Ascending aorta (tissue), 2 donors: ENCODE measurements at regions not wholly inside any gene's neighbourhood (a gene's known extent, or its start where the extent isn't known, plus 50 kb on each side); places are given as distances from the start of the nearest gene placed in this dataset.
"Not testable (repeated sequence)": the region's sequence is repeated elsewhere in the genome, so short reads cannot be mapped to it uniquely, and the experiment has no call there.

Source experiments
- DNase-seq, 2 donors: peaks; one replicate each; pipeline ENCODE4 v3.0.0-alpha.2; 2019; ENCODE audit warnings: low spot score in 2 of 2
- H3K27ac ChIP-seq, 2 donors: fragments of 200-600 bp; sonication (generic); one replicate each; pipeline ENCODE4 v1.5.1; 2016 to 2017; ENCODE audit warnings: mild to moderate bottlenecking in 1 of 2
- H3K27me3 ChIP-seq: fragments of 200-600 bp; sonication (generic); one replicate; pipeline ENCODE4 v1.5.1; 2017
- H3K36me3 ChIP-seq, 2 donors: fragments of 200-600 bp; sonication (generic); one replicate each; pipeline ENCODE4 v1.5.1; 2016
- H3K4me1 ChIP-seq, 2 donors: fragments of 200-600 bp; sonication (generic); one replicate each; pipeline ENCODE4 v1.5.1; 2016 to 2017; ENCODE audit warnings: mild to moderate bottlenecking in 1 of 2
- H3K4me3 ChIP-seq, 2 donors: fragments of 200-600 bp; sonication (generic); one replicate each; pipeline ENCODE4 v1.5.1; 2016 to 2017; ENCODE audit warnings: mild to moderate bottlenecking in 1 of 2
- H3K9me3 ChIP-seq, 2 donors: fragments of 200-600 bp; sonication (generic); one replicate each; pipeline ENCODE4 v1.5.1; 2016
- intact Hi-C: fragments of 100-400 bp; cut with DNase I; formaldehyde crosslinking; loops from one replicate; pipeline ENCODE4 v1.15.1; 2023
- TF ChIP-seq, protein P1 (sequence below), 3 experiments: fragments of 200-600 bp in 2 of 3; fragments of 450-650 bp in 1 of 3; sonication (generic) in 2 of 3; IDR thresholded peaks; one replicate each; pipeline ENCODE4 v1.5.1; 2016 to 2019; ENCODE audit warnings: antibody characterized with exemption in 3 of 3, mild to moderate bottlenecking in 1 of 3, moderate library complexity in 1 of 3

DNA sequence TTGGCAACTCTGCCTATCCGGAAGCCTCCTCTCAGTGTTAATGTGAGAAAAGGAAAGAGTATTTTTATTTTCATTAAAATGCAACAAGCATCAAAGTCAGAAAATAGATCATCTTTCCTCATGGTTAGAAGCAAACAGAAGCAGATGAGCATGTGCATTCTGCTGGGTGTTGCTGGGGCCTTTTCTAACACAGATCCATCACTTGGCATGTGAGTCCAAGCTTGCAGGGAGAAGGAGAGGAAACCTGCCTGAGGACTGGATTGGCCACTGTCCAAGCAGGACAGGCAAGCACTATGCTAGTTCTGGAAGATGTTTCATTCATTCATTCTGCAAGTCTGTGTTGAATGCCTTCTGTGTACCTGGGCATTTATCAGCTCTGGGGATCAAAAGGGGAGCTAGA is 348.7 kb upstream of the PCSK5 start:
- no peaks in the 10 kb centered on the region for H3K36me3 ChIP-seq
- no peaks in the 10 kb centered on the region for H3K9me3 ChIP-seq
- intact Hi-C loops = no loop called here
- TF ChIP-seq, protein P1, sequence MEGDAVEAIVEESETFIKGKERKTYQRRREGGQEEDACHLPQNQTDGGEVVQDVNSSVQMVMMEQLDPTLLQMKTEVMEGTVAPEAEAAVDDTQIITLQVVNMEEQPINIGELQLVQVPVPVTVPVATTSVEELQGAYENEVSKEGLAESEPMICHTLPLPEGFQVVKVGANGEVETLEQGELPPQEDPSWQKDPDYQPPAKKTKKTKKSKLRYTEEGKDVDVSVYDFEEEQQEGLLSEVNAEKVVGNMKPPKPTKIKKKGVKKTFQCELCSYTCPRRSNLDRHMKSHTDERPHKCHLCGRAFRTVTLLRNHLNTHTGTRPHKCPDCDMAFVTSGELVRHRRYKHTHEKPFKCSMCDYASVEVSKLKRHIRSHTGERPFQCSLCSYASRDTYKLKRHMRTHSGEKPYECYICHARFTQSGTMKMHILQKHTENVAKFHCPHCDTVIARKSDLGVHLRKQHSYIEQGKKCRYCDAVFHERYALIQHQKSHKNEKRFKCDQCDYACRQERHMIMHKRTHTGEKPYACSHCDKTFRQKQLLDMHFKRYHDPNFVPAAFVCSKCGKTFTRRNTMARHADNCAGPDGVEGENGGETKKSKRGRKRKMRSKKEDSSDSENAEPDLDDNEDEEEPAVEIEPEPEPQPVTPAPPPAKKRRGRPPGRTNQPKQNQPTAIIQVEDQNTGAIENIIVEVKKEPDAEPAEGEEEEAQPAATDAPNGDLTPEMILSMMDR (IDR thresholded peaks at IDR 0.05) = no peak
- DNase-seq = no peak
- no peaks in the 10 kb centered on the region for H3K4me1 ChIP-seq
- no peak overlapping the region for H3K4me3 ChIP-seq
- H3K27me3 ChIP-seq = no peaks in the 10 kb centered on the region
- H3K27ac ChIP-seq = no peak overlapping the region

DNA sequence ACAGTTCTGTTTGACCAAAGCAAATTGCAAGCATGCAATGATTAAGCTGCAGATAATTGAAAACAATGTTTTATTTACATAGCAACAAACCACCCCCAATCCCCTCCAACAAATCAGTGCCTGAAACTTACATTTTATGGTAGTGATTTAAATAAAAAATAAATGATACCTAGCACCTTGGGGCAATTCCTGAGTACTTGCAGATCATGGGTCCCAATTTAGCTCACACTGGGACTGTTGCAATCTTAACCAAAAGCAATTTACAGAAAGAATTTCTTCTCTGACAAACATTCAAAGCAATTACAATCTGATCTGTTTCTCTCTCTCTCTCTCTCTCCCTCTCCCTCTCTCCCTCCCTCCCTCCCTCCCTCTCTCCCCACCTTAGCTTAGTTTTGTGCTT is 345.7 kb upstream of the PCSK5 start:
- Histone ChIP-seq H3K4me1 (no peaks in the 10 kb centered on the region), H3K27ac (no peak overlapping the region), H3K36me3 (no peaks in the 10 kb centered on the region), H3K27me3 (no peaks in the 10 kb centered on the region), H3K4me3 (no peak overlapping the region), H3K9me3 (no peaks in the 10 kb centered on the region)
- no peak for DNase-seq
- TF ChIP-seq, protein P1 (IDR thresholded peaks at IDR 0.05) = no peak
- intact Hi-C loops = no loop called here

DNA sequence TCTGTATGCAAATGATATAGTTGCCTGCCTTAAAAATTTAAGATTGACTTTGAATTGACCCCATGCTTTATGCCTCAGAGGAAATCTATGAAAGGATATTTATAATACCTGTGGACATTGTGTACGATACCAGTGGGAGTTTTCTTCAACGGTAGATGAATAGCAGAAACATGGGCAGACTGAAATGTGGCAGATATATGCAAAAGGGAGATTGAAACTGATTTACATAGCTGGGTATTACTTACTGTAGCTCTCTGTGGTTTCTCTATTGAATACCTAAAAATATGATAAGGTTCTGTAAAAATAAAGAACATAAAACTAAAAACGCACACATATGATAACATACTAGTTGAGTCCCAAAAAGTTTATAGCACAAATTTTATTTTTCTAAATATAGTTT is 345.2 kb upstream of the PCSK5 start:
- Histone ChIP-seq H3K36me3 (no peaks in the 10 kb centered on the region), H3K4me1 (no peaks in the 10 kb centered on the region), H3K9me3 (no peaks in the 10 kb centered on the region), H3K27me3 (no peaks in the 10 kb centered on the region), H3K27ac (no peak overlapping the region), H3K4me3 (no peak overlapping the region)
- intact Hi-C loops = no loop called here
- DNase-seq = no peak
- TF ChIP-seq, protein P1 (IDR thresholded peaks at IDR 0.05) = no peak

DNA sequence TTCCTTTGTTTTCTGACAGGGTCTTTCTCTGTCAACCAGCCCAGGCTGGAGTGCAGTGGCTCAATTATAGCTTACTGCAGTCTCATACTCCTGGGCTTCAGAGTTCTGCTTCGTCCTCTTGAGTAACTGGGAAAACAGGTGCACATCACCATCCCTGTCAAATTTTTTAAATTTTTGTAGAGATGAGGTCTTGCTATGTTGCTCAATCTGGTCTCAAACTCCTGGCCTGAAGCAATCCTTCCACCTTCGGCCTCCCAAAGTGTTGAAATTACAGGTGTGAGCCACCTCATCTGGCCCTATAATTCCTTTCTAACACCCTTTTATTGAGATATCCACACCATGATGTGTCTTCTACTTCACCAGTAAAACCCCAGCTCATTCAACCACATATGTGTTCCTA is 341.6 kb upstream of the PCSK5 start:
- Histone ChIP-seq H3K36me3 (no peaks in the 10 kb centered on the region), H3K9me3 (no peaks in the 10 kb centered on the region), H3K4me1 (no peaks in the 10 kb centered on the region), H3K4me3 (no peak overlapping the region), H3K27ac (no peak overlapping the region), H3K27me3 (no peaks in the 10 kb centered on the region)
- TF ChIP-seq, protein P1 (IDR thresholded peaks at IDR 0.05) = no peak
- intact Hi-C loops = no loop called here
- no peak for DNase-seq

DNA sequence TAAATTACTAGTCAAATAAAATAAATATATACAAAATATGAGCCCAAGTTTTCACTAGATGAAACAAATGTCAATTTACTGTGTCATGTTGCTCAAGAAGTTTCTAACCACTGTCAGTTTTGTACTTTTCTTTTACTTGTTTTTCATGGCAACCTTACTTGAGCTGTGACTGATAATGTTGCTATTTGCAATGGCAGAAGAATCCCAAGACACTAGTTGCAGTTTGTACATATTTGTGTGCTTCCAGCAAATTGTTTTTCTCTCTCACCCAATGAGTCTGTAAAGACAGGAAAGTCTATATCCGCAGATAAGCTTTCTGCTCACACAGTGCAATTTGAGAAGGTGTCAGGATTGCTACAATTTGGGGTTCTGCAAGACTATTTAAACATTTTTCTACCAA is 338.6 kb upstream of the PCSK5 start:
- no peaks in the 10 kb centered on the region for H3K27me3 ChIP-seq
- TF ChIP-seq, protein P1 (IDR thresholded peaks at IDR 0.05) = no peak
- no peaks in the 10 kb centered on the region for H3K4me1 ChIP-seq
- no peak overlapping the region for H3K27ac ChIP-seq
- H3K4me3 ChIP-seq = no peak overlapping the region
- no peaks in the 10 kb centered on the region for H3K9me3 ChIP-seq
- H3K36me3 ChIP-seq = no peaks in the 10 kb centered on the region
- intact Hi-C loops = loop anchor here (10.0 kb wide), 1 partner anchor 77 kb away; no protein-coding TSS in a partner anchor
- no peak for DNase-seq

DNA sequence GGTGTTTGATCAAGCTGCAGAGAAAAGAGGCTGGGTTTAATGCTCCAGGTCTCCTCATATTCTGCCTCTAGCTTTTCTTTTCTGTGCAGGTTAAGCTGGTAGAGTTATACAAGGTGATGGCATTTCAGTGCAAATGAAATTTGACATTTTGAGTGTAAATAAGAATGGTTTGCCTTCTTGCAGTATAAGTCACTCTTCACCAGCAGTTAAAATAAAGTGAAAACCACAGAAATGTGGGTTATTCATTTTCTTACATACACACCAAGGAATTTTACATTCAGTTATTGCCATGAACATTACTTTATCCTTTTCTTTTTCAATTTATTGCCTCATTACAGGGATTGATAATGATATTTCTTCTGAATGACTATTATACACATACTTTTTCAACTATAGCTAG is 337.5 kb upstream of the PCSK5 start:
- H3K4me3 ChIP-seq = no peak overlapping the region
- no peaks in the 10 kb centered on the region for H3K36me3 ChIP-seq
- H3K27me3 ChIP-seq = no peaks in the 10 kb centered on the region
- H3K4me1 ChIP-seq = no peaks in the 10 kb centered on the region
- TF ChIP-seq, protein P1 (IDR thresholded peaks at IDR 0.05) = no peak
- no peak for DNase-seq
- intact Hi-C loops = loop anchor here (10.0 kb wide), 1 partner anchor 78 kb away; no protein-coding TSS in a partner anchor
- H3K27ac ChIP-seq = no peak overlapping the region
- H3K9me3 ChIP-seq = no peaks in the 10 kb centered on the region

DNA sequence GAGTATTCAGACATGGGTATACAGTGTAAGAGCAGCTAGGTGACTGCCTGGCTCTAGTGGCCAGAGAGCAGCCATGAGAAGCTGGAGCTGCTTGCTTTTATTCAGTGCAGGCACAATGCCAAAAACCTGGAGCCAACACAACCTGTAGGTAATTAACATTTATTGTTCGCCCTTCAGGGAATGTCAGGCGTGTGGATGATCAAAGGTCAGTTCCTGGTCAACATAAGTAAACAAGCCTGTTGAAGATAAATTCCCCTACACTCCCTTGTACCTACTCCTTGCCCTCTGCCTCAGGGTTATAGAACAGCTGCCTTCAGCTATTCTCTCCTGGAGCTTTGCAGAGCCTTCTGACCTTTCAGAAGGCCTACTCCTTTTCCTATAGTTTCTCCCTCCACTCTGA is 323.7 kb upstream of the PCSK5 start:
- intact Hi-C loops, H3K9me3 ChIP-seq, H3K4me3 ChIP-seq, DNase-seq, H3K36me3 ChIP-seq, H3K27ac ChIP-seq, H3K4me1 ChIP-seq, H3K27me3 ChIP-seq: not testable (repeated sequence)
